ENCODE measurements at regions not wholly inside any gene's neighbourhood (a gene's known extent, or its start where the extent isn't known, plus 50 kb on each side); places are given as distances from the start of the nearest gene placed in this dataset.

DNA sequence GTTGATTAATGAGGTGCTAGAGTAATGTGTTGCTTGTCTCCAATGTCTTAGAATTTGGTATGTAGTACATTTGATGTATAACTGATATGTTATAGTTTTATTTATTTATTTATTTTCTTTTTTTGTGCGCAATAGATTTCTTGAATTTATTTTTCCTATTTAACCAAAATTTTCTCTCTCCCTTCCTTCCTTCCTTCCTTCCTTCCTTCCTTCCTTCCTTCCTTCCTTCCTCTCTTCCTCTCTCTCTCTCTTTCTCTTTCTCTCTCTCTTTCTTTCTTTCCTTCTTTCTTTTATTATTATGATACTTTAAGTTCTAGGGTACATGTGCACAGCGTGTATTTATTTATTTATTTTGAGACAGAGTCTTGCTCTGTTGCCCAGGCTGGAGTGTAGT is 256.2 kb upstream of the TBL1XR1 start:
- no peak overlapping the region for H3K9ac ChIP-seq (ENCODE audit: insufficient read depth, low read depth, low read length)
- intact Hi-C loops (cut with micrococcal nuclease; ENCODE audit: unreplicated experiment): no loop called here
- H2AFZ ChIP-seq (ENCODE audit: low read length): no peak overlapping the region
- FAIRE-seq (no peak), DNase-seq (ENCODE audit: low spot score) (no peak), ATAC-seq (no peak)
- no peaks in the 10 kb centered on the region for H3K9me3 ChIP-seq (ENCODE audit: low read length)
- H3K27me3 ChIP-seq (ENCODE audit: control insufficient read depth in 1 of 2, insufficient read depth in 2 of 2, low read length in 2 of 2): no peaks in the 10 kb centered on the region; a peak in 1 of 5 replicates
- POLR2A ChIA-PET: no interaction called here
- H3K79me2 ChIP-seq (ENCODE audit: insufficient read depth, low read length): no peaks in the 10 kb centered on the region
- in situ Hi-C loops (cut with HindIII; ENCODE audit: extremely low pct_ligation_motif_present, low pct_unique_long_range_greater_than_20kb): no loop called here
- no peak overlapping the region for H3K4me3 ChIP-seq (replicated peaks in 1 of 3; ENCODE audit: insufficient read depth in 1 of 3, low read depth in 2 of 3, low read length in 3 of 3)
- no TSS peak for BruUV-seq (replicated peaks)
- H3K36me3 ChIP-seq (replicated peaks in 1 of 2; ENCODE audit: control insufficient read depth in 1 of 2, insufficient read depth in 2 of 2, low read length in 2 of 2): no peaks in the 10 kb centered on the region
- H3K4me2 ChIP-seq (ENCODE audit: low read depth, low read length): no peak overlapping the region
- no peak overlapping the region for H3K27ac ChIP-seq (ENCODE audit: extremely low read length, insufficient read depth, low read length)
- H3K4me1 ChIP-seq (ENCODE audit: insufficient read depth, low read length): peaks cover 30% of the 10 kb centered on the region
- H4K20me1 ChIP-seq (ENCODE audit: insufficient read depth, low read length): no peaks in the 10 kb centered on the region
- WGBS (ENCODE audit: low lambda C conversion rate): 89% methylated on average over 2 of the region's 2 CpGs
- CTCF ChIA-PET (ENCODE audit: low intra/inter-chr PET ratio, low total read pairs): no interaction called here
- TF ChIP-seq ZNF550 (CRISPR knock-in tag; IDR thresholded peaks at IDR 0.05; ENCODE audit: borderline replicate concordance): no peak
- TF ChIP-seq, protein P1, sequence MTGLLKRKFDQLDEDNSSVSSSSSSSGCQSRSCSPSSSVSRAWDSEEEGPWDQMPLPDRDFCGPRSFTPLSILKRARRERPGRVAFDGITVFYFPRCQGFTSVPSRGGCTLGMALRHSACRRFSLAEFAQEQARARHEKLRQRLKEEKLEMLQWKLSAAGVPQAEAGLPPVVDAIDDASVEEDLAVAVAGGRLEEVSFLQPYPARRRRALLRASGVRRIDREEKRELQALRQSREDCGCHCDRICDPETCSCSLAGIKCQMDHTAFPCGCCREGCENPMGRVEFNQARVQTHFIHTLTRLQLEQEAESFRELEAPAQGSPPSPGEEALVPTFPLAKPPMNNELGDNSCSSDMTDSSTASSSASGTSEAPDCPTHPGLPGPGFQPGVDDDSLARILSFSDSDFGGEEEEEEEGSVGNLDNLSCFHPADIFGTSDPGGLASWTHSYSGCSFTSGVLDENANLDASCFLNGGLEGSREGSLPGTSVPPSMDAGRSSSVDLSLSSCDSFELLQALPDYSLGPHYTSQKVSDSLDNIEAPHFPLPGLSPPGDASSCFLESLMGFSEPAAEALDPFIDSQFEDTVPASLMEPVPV (CRISPR knock-in tag; IDR thresholded peaks at IDR 0.05): no peak
- TF ChIP-seq NCOR1 (IDR thresholded peaks at IDR 0.05; ENCODE audit: borderline replicate concordance, low read length): no peak
- TF ChIP-seq EZH2 (conservative IDR thresholded peaks at IDR 0.05; ENCODE audit: low read depth, low read length): no peak
- TF ChIP-seq TMF1 (CRISPR knock-in tag; IDR thresholded peaks at IDR 0.05; ENCODE audit: low read depth): no peak
- no peak for TF ChIP-seq ZNF335 (CRISPR knock-in tag; IDR thresholded peaks at IDR 0.05)
- no peak for TF ChIP-seq CREM (IDR thresholded peaks at IDR 0.05)
- no peak for TF ChIP-seq CREM (CRISPR knock-in tag; IDR thresholded peaks at IDR 0.05)
- no peak for TF ChIP-seq ZNF44 (CRISPR knock-in tag; IDR thresholded peaks at IDR 0.05)
- no peak for TF ChIP-seq ZNF616 (CRISPR knock-in tag; IDR thresholded peaks at IDR 0.05; ENCODE audit: low read depth)
- TF ChIP-seq SMAD1 (CRISPR knock-in tag; IDR thresholded peaks at IDR 0.05; ENCODE audit: borderline replicate concordance, low read depth): no peak
- TF ChIP-seq ZFP90 (CRISPR knock-in tag; IDR thresholded peaks at IDR 0.05; ENCODE audit: borderline replicate concordance): no peak
- TF ChIP-seq, protein P2, sequence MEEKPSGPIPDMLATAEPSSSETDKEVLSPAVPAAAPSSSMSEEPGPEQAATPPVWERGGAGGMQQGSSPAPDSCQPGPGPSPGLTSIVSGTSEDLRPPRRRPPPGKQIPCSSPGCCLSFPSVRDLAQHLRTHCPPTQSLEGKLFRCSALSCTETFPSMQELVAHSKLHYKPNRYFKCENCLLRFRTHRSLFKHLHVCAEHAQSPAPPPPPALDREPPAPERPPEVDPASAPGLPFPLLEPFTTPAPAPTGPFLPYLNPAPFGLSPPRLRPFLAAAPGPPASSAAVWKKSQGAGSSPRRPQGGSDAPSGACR (CRISPR knock-in tag; IDR thresholded peaks at IDR 0.05): no peak
- TF ChIP-seq ZSCAN25 (CRISPR knock-in tag; IDR thresholded peaks at IDR 0.05): no peak
- TF ChIP-seq, protein P3, sequence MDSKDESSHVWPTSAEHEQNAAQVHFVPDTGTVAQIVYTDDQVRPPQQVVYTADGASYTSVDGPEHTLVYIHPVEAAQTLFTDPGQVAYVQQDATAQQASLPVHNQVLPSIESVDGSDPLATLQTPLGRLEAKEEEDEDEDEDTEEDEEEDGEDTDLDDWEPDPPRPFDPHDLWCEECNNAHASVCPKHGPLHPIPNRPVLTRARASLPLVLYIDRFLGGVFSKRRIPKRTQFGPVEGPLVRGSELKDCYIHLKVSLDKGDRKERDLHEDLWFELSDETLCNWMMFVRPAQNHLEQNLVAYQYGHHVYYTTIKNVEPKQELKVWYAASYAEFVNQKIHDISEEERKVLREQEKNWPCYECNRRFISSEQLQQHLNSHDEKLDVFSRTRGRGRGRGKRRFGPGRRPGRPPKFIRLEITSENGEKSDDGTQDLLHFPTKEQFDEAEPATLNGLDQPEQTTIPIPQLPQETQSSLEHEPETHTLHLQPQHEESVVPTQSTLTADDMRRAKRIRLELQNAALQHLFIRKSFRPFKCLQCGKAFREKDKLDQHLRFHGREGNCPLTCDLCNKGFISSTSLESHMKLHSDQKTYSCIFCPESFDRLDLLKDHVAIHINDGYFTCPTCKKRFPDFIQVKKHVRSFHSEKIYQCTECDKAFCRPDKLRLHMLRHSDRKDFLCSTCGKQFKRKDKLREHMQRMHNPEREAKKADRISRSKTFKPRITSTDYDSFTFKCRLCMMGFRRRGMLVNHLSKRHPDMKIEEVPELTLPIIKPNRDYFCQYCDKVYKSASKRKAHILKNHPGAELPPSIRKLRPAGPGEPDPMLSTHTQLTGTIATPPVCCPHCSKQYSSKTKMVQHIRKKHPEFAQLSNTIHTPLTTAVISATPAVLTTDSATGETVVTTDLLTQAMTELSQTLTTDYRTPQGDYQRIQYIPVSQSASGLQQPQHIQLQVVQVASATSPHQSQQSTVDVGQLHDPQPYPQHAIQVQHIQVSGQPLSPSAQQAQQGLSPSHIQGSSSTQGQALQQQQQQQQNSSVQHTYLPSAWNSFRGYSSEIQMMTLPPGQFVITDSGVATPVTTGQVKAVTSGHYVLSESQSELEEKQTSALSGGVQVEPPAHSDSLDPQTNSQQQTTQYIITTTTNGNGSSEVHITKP (CRISPR knock-in tag; IDR thresholded peaks at IDR 0.05; ENCODE audit: low read depth): no peak
- no peak for TF ChIP-seq DNMT1 (CRISPR knock-in tag; IDR thresholded peaks at IDR 0.05)
- TF ChIP-seq CHCHD3 (CRISPR knock-in tag; IDR thresholded peaks at IDR 0.05): no peak
- TF ChIP-seq, protein P4, sequence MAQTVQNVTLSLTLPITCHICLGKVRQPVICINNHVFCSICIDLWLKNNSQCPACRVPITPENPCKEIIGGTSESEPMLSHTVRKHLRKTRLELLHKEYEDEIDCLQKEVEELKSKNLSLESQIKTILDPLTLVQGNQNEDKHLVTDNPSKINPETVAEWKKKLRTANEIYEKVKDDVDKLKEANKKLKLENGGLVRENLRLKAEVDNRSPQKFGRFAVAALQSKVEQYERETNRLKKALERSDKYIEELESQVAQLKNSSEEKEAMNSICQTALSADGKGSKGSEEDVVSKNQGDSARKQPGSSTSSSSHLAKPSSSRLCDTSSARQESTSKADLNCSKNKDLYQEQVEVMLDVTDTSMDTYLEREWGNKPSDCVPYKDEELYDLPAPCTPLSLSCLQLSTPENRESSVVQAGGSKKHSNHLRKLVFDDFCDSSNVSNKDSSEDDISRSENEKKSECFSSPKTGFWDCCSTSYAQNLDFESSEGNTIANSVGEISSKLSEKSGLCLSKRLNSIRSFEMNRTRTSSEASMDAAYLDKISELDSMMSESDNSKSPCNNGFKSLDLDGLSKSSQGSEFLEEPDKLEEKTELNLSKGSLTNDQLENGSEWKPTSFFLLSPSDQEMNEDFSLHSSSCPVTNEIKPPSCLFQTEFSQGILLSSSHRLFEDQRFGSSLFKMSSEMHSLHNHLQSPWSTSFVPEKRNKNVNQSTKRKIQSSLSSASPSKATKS (CRISPR knock-in tag; IDR thresholded peaks at IDR 0.05): no peak
- TF ChIP-seq HOXA3 (CRISPR knock-in tag; IDR thresholded peaks at IDR 0.05): no peak
